Gastrocnemius medialis (tissue), 4 donors: ENCODE measurements at regions not wholly inside any gene's neighbourhood (a gene's known extent, or its start where the extent isn't known, plus 50 kb on each side); places are given as distances from the start of the nearest gene placed in this dataset.

Source experiments
- ATAC-seq, 2 donors: fragments of 150-250 bp; one replicate each; pipeline ENCODE4 v1.9.1; 2016
- DNase-seq, 2 donors: peaks; one replicate each; pipeline ENCODE4 v3.0.0-alpha.2; 2019
- H3K27ac ChIP-seq, 4 donors: fragments of 200-600 bp; sonication (generic); 1 replicate in 1 of 4; 2 replicates in 3 of 4; pipeline ENCODE4 v1.5.1; 2016 to 2018; ENCODE audit warnings: mild to moderate bottlenecking in 2 of 4, moderate library complexity in 1 of 4
- H3K27me3 ChIP-seq, 3 donors: fragments of 200-600 bp; sonication (generic) in 2 of 3; 1 replicate in 1 of 3; 2 replicates in 2 of 3; pipeline versions ENCODE4 v1.5.1 to v1.6.0; 2016 to 2019; ENCODE audit warnings: mild to moderate bottlenecking in 1 of 3, moderate library complexity in 1 of 3
- H3K36me3 ChIP-seq, 2 donors: fragments of 200-600 bp; sonication (generic) in 1 of 2; one replicate each; pipeline ENCODE4 v1.5.1; 2017 to 2018
- H3K4me1 ChIP-seq, 2 donors: fragments of 200-600 bp; sonication (generic) in 1 of 2; one replicate each; pipeline ENCODE4 v1.5.1; 2016 to 2017; ENCODE audit warnings: mild to moderate bottlenecking in 2 of 2
- H3K4me3 ChIP-seq, 4 donors: fragments of 200-600 bp; sonication (generic) in 3 of 4; 1 replicate in 1 of 4; 2 replicates in 3 of 4; pipeline ENCODE4 v1.5.1; 2016 to 2019; ENCODE audit warnings: mild to moderate bottlenecking in 2 of 4
- H3K9me3 ChIP-seq, 3 donors: fragments of 200-600 bp; sonication (generic) in 2 of 3; 1 replicate in 1 of 3; 2 replicates in 2 of 3; pipeline ENCODE4 v1.5.1; 2016 to 2019
- CTCF ChIP-seq, 5 experiments: fragments of 450-650 bp in 3 of 5; fragments of 200-600 bp in 2 of 5; sonication (generic) in 2 of 5; IDR thresholded peaks in 4 of 5; conservative IDR thresholded peaks in 1 of 5; 1 replicate in 4 of 5; 2 replicates in 1 of 5; pipeline ENCODE4 v1.5.1; 2016 to 2019; ENCODE audit warnings: antibody characterized with exemption in 5 of 5, mild to moderate bottlenecking in 3 of 5, moderate library complexity in 3 of 5
- POLR2A ChIP-seq, 2 donors: fragments of 450-650 bp; IDR thresholded peaks; one replicate each; pipeline ENCODE4 v1.6.1; 2017; ENCODE audit warnings: antibody characterized with exemption in 2 of 2, mild to moderate bottlenecking in 2 of 2, moderate library complexity in 2 of 2
- in situ Hi-C, 4 donors: fragments of 200-750 bp; cut with MboI; loops; one replicate each; pipeline versions ENCODE4 v1.15.0 to v1.8.0; 2017; ENCODE audit warnings: low sequenced_read_pairs in 4 of 4
- intact Hi-C: fragments of 100-400 bp; cut with DNase I; formaldehyde crosslinking; loops from one replicate; pipeline ENCODE4 v1.15.1; 2023; ENCODE audit warnings: low total_unique reads

- ATAC-seq (no peak), DNase-seq (no peak)
- Histone ChIP-seq H3K36me3 (no peaks in the 10 kb centered on the region), H3K27me3 (no peaks in the 10 kb centered on the region), H3K9me3 (no peaks in the 10 kb centered on the region), H3K4me3 (no peak overlapping the region), H3K4me1 (no peaks in the 10 kb centered on the region), H3K27ac (no peak overlapping the region)
- in situ Hi-C loops, result no loop called here
- TF ChIP-seq CTCF (IDR thresholded peaks at IDR 0.05 in 4 of 5, conservative IDR thresholded peaks at IDR 0.05 in 1 of 5), result no peak
- TF ChIP-seq POLR2A (IDR thresholded peaks at IDR 0.05), result no peak
- intact Hi-C loops, result no loop called here
These were observed 324.0 kb upstream of the NEGR1 start for GRCh38 chr1:72606216-72606810.

- no peak for DNase-seq
These were observed 318.8 kb upstream of the NEGR1 start for GRCh38 chr1:72601035-72601674.

GRCh38 chr1:72586023-72586685 lies 303.8 kb upstream of the NEGR1 start:
- no peak overlapping the region for H3K27ac ChIP-seq
- no peaks in the 10 kb centered on the region for H3K27me3 ChIP-seq
- in situ Hi-C loops, result no loop called here
- TF ChIP-seq CTCF (IDR thresholded peaks at IDR 0.05 in 4 of 5, conservative IDR thresholded peaks at IDR 0.05 in 1 of 5) (no peak), POLR2A (IDR thresholded peaks at IDR 0.05) (no peak)
- no peak for ATAC-seq
- intact Hi-C loops, result no loop called here
- H3K9me3 ChIP-seq, result no peaks in the 10 kb centered on the region
- no peak overlapping the region for H3K4me3 ChIP-seq
- no peaks in the 10 kb centered on the region for H3K4me1 ChIP-seq
- no peak for DNase-seq
- H3K36me3 ChIP-seq, result no peaks in the 10 kb centered on the region

More at GRCh38 chr1:72601035-72601674, 318.8 kb upstream of the NEGR1 start:
- no peaks in the 10 kb centered on the region for H3K9me3 ChIP-seq
- H3K27me3 ChIP-seq, result no peaks in the 10 kb centered on the region
- H3K36me3 ChIP-seq, result no peaks in the 10 kb centered on the region
- no peak overlapping the region for H3K27ac ChIP-seq
- no peak for ATAC-seq
- H3K4me3 ChIP-seq, result no peak overlapping the region
- in situ Hi-C loops (no loop called here), intact Hi-C loops (no loop called here)
- no peaks in the 10 kb centered on the region for H3K4me1 ChIP-seq
- TF ChIP-seq CTCF (IDR thresholded peaks at IDR 0.05 in 4 of 5, conservative IDR thresholded peaks at IDR 0.05 in 1 of 5) (no peak), POLR2A (IDR thresholded peaks at IDR 0.05) (no peak)

GRCh38 chr1:72579629-72580028 lies 297.3 kb upstream of the NEGR1 start:
- Histone ChIP-seq H3K27me3 (no peaks in the 10 kb centered on the region), H3K4me3 (no peak overlapping the region), H3K9me3 (no peaks in the 10 kb centered on the region), H3K27ac (no peak overlapping the region), H3K36me3 (no peaks in the 10 kb centered on the region), H3K4me1 (no peaks in the 10 kb centered on the region)
- intact Hi-C loops, result no loop called here
- in situ Hi-C loops, result no loop called here
- TF ChIP-seq CTCF (IDR thresholded peaks at IDR 0.05 in 4 of 5, conservative IDR thresholded peaks at IDR 0.05 in 1 of 5) (no peak), POLR2A (IDR thresholded peaks at IDR 0.05) (no peak)
- DNase-seq (no peak), ATAC-seq (no peak)
